ENCODE measurements at regions not wholly inside any gene's neighbourhood (a gene's known extent, or its start where the extent isn't known, plus 50 kb on each side); places are given as distances from the start of the nearest gene placed in this dataset.

DNA sequence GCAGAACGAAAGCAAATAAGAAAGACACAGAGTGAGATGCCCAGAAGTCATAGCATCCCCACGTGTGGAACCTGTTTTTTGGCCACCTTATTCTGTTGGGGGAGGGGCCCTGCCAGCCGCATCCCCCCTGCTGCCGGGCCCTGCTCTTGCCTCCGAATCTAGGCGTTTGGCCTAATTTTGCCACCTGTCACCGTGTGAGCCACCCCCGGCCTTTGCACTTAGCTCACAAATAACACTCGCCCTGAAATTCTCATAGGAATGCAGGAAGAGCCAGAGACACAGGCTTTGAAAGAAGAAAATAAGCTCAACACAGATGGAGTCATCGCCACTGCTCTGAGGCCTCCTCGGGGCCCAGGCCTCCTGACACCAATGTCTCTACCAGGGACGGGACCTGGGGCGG is 522.6 kb upstream of the SALL3 start:
- intact Hi-C loops (cut with DNase I; ENCODE audit: low total_unique reads): no loop called here
- no peak for DNase-seq
- 81 to 82% methylated on average over 13 of the region's 13 CpGs for WGBS, 2 donors
- no peak for TF ChIP-seq POLR2A (IDR thresholded peaks at IDR 0.05)
- TF ChIP-seq, protein P1, sequence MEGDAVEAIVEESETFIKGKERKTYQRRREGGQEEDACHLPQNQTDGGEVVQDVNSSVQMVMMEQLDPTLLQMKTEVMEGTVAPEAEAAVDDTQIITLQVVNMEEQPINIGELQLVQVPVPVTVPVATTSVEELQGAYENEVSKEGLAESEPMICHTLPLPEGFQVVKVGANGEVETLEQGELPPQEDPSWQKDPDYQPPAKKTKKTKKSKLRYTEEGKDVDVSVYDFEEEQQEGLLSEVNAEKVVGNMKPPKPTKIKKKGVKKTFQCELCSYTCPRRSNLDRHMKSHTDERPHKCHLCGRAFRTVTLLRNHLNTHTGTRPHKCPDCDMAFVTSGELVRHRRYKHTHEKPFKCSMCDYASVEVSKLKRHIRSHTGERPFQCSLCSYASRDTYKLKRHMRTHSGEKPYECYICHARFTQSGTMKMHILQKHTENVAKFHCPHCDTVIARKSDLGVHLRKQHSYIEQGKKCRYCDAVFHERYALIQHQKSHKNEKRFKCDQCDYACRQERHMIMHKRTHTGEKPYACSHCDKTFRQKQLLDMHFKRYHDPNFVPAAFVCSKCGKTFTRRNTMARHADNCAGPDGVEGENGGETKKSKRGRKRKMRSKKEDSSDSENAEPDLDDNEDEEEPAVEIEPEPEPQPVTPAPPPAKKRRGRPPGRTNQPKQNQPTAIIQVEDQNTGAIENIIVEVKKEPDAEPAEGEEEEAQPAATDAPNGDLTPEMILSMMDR (IDR thresholded peaks at IDR 0.05): no peak
- H3K36me3 ChIP-seq (ENCODE audit: low read depth, missing control alignments): no peaks in the 10 kb centered on the region
- H3K9me3 ChIP-seq: no peaks in the 10 kb centered on the region
- H3K4me3 ChIP-seq: no peak overlapping the region
- no peaks in the 10 kb centered on the region for H3K4me1 ChIP-seq
- no peak overlapping the region for H3K27ac ChIP-seq
- H3K27me3 ChIP-seq: no peaks in the 10 kb centered on the region

DNA sequence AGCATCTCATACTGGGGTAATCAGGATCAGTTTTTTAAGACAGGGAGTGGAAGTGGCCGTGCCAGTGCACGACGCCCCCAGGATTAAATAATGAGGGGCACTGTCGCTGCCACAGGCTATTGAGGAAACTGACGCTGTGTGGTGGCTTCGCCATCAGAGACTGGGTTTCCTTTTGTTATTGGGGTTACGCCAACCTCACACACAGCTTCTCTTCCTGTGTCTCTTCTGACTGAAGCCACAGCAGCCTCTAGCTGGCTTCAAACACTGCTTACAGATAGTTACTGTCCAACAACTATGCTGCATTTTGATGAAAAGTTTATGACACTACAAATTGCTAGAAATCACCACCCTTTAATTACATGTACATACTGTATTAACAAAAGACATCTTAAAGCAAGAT is 521.9 kb upstream of the SALL3 start:
- WGBS, 2 donors: 64 to 90% methylated on average over 7 of the region's 7 CpGs
- Histone ChIP-seq H3K4me3 (no peak overlapping the region), H3K27me3 (no peaks in the 10 kb centered on the region), H3K9me3 (no peaks in the 10 kb centered on the region), H3K27ac (no peak overlapping the region), H3K4me1 (no peaks in the 10 kb centered on the region), H3K36me3 (ENCODE audit: low read depth, missing control alignments) (no peaks in the 10 kb centered on the region)
- no peak for TF ChIP-seq POLR2A (IDR thresholded peaks at IDR 0.05)
- TF ChIP-seq, protein P1 (IDR thresholded peaks at IDR 0.05): no peak
- intact Hi-C loops (cut with DNase I; ENCODE audit: low total_unique reads): no loop called here
- DNase-seq: no peak

DNA sequence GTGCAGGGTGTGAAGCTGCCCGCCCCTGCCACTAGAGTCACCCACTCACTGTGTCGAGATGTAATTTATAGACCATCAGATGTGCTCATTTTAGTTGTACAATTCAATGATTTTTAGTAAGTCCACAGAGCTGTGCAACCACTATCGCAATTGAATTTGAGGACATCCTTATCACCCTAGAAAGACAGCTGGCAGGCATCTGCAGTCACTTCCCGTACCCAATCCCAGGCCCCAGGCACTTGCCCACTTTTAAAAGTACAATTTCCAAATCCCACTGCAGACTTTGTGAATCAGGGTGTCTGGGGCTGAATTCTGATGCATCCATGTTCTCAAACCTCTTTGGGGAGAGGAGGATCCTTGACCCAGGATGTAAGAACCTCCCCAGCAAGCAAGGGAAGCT is 521.3 kb upstream of the SALL3 start:
- Histone ChIP-seq H3K36me3 (ENCODE audit: low read depth, missing control alignments) (no peaks in the 10 kb centered on the region), H3K4me1 (no peaks in the 10 kb centered on the region), H3K4me3 (no peak overlapping the region), H3K27ac (no peak overlapping the region), H3K27me3 (no peaks in the 10 kb centered on the region), H3K9me3 (no peaks in the 10 kb centered on the region)
- WGBS, 2 donors: 77% methylated on average over 4 of the region's 4 CpGs
- intact Hi-C loops (cut with DNase I; ENCODE audit: low total_unique reads): no loop called here
- DNase-seq: no peak
- TF ChIP-seq POLR2A (IDR thresholded peaks at IDR 0.05): no peak
- TF ChIP-seq, protein P1 (IDR thresholded peaks at IDR 0.05): no peak

DNA sequence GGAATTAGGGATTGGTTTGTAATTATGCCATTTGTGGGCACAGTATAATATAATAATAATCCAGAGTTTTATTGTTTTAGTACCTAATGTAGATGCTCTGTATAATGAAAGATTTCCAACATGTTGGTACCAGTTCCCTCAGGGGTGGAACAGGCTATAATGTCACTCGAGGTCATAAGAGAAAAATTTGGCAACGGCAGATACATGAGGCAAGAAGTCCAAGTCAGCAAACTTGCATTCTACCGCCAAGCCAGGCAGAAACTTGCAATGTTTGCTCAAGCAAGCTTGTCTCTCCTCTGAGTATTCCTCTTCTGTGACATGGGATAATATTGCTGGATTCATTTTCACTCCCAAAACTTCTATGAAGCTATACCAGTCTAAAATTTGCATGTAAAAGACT is 520.0 kb upstream of the SALL3 start:
- intact Hi-C loops (cut with DNase I; ENCODE audit: low total_unique reads): no loop called here
- TF ChIP-seq POLR2A (IDR thresholded peaks at IDR 0.05): no peak
- TF ChIP-seq, protein P1 (IDR thresholded peaks at IDR 0.05): no peak

DNA sequence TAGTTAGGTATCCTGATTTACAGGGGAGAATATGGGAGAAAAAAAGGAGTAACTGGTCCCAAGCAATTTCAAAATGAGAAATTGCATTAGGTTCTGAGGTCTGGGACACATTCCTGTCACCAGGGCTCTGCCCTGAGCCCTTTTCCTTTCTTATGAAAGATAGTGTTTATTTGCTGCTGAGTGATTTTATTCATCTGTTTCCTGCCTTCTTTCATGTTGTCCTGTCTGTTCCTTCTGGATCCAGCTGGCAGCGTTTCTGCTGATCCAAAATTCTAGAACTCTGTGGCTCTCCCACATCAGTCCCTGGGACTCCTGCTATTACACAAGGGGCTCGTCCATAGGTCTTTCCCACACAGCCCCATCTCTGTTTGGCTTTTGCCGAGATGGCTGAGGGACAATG is 519.1 kb upstream of the SALL3 start:
- no peaks in the 10 kb centered on the region for H3K27me3 ChIP-seq
- H3K4me1 ChIP-seq: no peaks in the 10 kb centered on the region
- no peak for TF ChIP-seq POLR2A (IDR thresholded peaks at IDR 0.05)
- TF ChIP-seq, protein P1 (IDR thresholded peaks at IDR 0.05): no peak
- H3K9me3 ChIP-seq: no peaks in the 10 kb centered on the region
- no peak for DNase-seq
- 72% methylated on average over 3 of the region's 3 CpGs for WGBS, 2 donors
- no peaks in the 10 kb centered on the region for H3K36me3 ChIP-seq (ENCODE audit: low read depth, missing control alignments)
- intact Hi-C loops (cut with DNase I; ENCODE audit: low total_unique reads): no loop called here
- no peak overlapping the region for H3K27ac ChIP-seq
- H3K4me3 ChIP-seq: no peak overlapping the region

More for the DNA sequence above, 520.0 kb upstream of the SALL3 start:
- H3K27ac ChIP-seq: no peak overlapping the region
- DNase-seq: no peak
- 51 to 63% methylated on average over 3 of the region's 3 CpGs for WGBS, 2 donors
- H3K27me3 ChIP-seq: no peaks in the 10 kb centered on the region
- no peaks in the 10 kb centered on the region for H3K9me3 ChIP-seq
- H3K36me3 ChIP-seq (ENCODE audit: low read depth, missing control alignments): no peaks in the 10 kb centered on the region
- no peak overlapping the region for H3K4me3 ChIP-seq
- H3K4me1 ChIP-seq: no peaks in the 10 kb centered on the region
